ENCODE measurements at regions not wholly inside any gene's neighbourhood (a gene's known extent, or its start where the extent isn't known, plus 50 kb on each side); places are given as distances from the start of the nearest gene placed in this dataset.

- no peaks in the 10 kb centered on the region for H3K27me3 ChIP-seq
- H3K27ac ChIP-seq, result no peak overlapping the region
- peaks cover 0 to 3% of the 10 kb centered on the region in 2 donors for H3K9me3 ChIP-seq
- no peak overlapping the region for H3K4me3 ChIP-seq
- intact Hi-C loops (cut with DNase I; ENCODE audit: low total_unique reads), result no loop called here
- WGBS, 2 donors (ENCODE audit: low coverage in 1 of 2), result 80 to 94% methylated on average over 1 to 2 of the region's 2 CpGs
- no peaks in the 10 kb centered on the region for H3K4me1 ChIP-seq
- in situ Hi-C loops (cut with MboI; ENCODE audit: low pct_ligation_motif_present in 1 of 4, low pct_unique_long_range_greater_than_20kb in 1 of 4, low sequenced_read_pairs in 3 of 4), result no loop called here
- TF ChIP-seq POLR2A (IDR thresholded peaks at IDR 0.05) (no peak), POLR2AphosphoS5 (IDR thresholded peaks at IDR 0.05) (no peak), CTCF (IDR thresholded peaks at IDR 0.05) (no peak), EP300 (IDR thresholded peaks at IDR 0.05; ENCODE audit: low read depth) (no peak)
- DNase-seq, result no peak
- no peaks in the 10 kb centered on the region for H3K36me3 ChIP-seq
Measured at GRCh38 chr6:103396768-103397167, 1463.0 kb downstream of the HACE1 start.

- in situ Hi-C loops (cut with MboI; ENCODE audit: low pct_ligation_motif_present in 1 of 4, low pct_unique_long_range_greater_than_20kb in 1 of 4, low sequenced_read_pairs in 3 of 4) (no loop called here), intact Hi-C loops (cut with DNase I; ENCODE audit: low total_unique reads) (no loop called here)
- no peak for TF ChIP-seq CTCF (IDR thresholded peaks at IDR 0.05)
- TF ChIP-seq POLR2AphosphoS5 (IDR thresholded peaks at IDR 0.05), result no peak
- TF ChIP-seq EP300 (IDR thresholded peaks at IDR 0.05; ENCODE audit: low read depth), result no peak
- TF ChIP-seq POLR2A (IDR thresholded peaks at IDR 0.05), result no peak
- no peak for DNase-seq
- WGBS, 2 donors (ENCODE audit: low coverage in 1 of 2), result 64 to 71% methylated on average over 2 of the region's 2 CpGs
- Histone ChIP-seq H3K27ac (no peak overlapping the region), H3K36me3 (no peaks in the 10 kb centered on the region), H3K4me1 (no peaks in the 10 kb centered on the region), H3K27me3 (no peaks in the 10 kb centered on the region), H3K4me3 (no peak overlapping the region), H3K9me3 (no peaks in the 10 kb centered on the region)
Measured at GRCh38 chr6:103379272-103379671, 1480.4 kb downstream of the HACE1 start.

GRCh38 chr6:103367212-103367611, 1492.5 kb downstream of the HACE1 start:
- intact Hi-C loops (cut with DNase I; ENCODE audit: low total_unique reads), result no loop called here
- no peaks in the 10 kb centered on the region for H3K36me3 ChIP-seq
- no peaks in the 10 kb centered on the region for H3K9me3 ChIP-seq
- H3K27ac ChIP-seq, result no peak overlapping the region
- H3K27me3 ChIP-seq, result no peaks in the 10 kb centered on the region
- H3K4me1 ChIP-seq, result no peaks in the 10 kb centered on the region
- TF ChIP-seq POLR2A (IDR thresholded peaks at IDR 0.05), result no peak
- no peak for TF ChIP-seq CTCF (IDR thresholded peaks at IDR 0.05)
- TF ChIP-seq EP300 (IDR thresholded peaks at IDR 0.05; ENCODE audit: low read depth), result no peak
- TF ChIP-seq POLR2AphosphoS5 (IDR thresholded peaks at IDR 0.05), result no peak
- in situ Hi-C loops (cut with MboI; ENCODE audit: low pct_ligation_motif_present in 1 of 4, low pct_unique_long_range_greater_than_20kb in 1 of 4, low sequenced_read_pairs in 3 of 4), result no loop called here
- H3K4me3 ChIP-seq, result no peak overlapping the region
- no peak for DNase-seq

- no peak overlapping the region for H3K27ac ChIP-seq
- H3K9me3 ChIP-seq, result no peaks in the 10 kb centered on the region
- WGBS, 2 donors (ENCODE audit: low coverage in 1 of 2), result 46 to 100% methylated on average over 1 of the region's 1 CpG
- no peak for TF ChIP-seq POLR2AphosphoS5 (IDR thresholded peaks at IDR 0.05)
- TF ChIP-seq POLR2A (IDR thresholded peaks at IDR 0.05), result no peak
- TF ChIP-seq CTCF (IDR thresholded peaks at IDR 0.05), result no peak
- TF ChIP-seq EP300 (IDR thresholded peaks at IDR 0.05; ENCODE audit: low read depth), result no peak
- no peak for DNase-seq
- in situ Hi-C loops (cut with MboI; ENCODE audit: low pct_ligation_motif_present in 1 of 4, low pct_unique_long_range_greater_than_20kb in 1 of 4, low sequenced_read_pairs in 3 of 4) (no loop called here), intact Hi-C loops (cut with DNase I; ENCODE audit: low total_unique reads) (no loop called here)
- no peaks in the 10 kb centered on the region for H3K36me3 ChIP-seq
- H3K27me3 ChIP-seq, result no peaks in the 10 kb centered on the region
- no peaks in the 10 kb centered on the region for H3K4me1 ChIP-seq
- no peak overlapping the region for H3K4me3 ChIP-seq
Measured at GRCh38 chr6:103356531-103356930, 1503.2 kb downstream of the HACE1 start.
